Endothelial cell (in vitro differentiated cells): ENCODE measurements at regions not wholly inside any gene's neighbourhood (a gene's known extent, or its start where the extent isn't known, plus 50 kb on each side); places are given as distances from the start of the nearest gene placed in this dataset.

Experiments used
- DNase-seq: peaks from one replicate; pipeline ENCODE4 v3.0.0; 2021; ENCODE audit warnings: low spot score
- H3K27ac Mint-ChIP-seq: one replicate; pipeline ENCODE4 v1.8.0; 2021; ENCODE audit warnings: mixed read lengths, inconsistent platforms; ENCODE audit not compliant: unreplicated experiment
- H3K27me3 Mint-ChIP-seq: one replicate; pipeline ENCODE4 v1.8.0; 2021; ENCODE audit warnings: mild to moderate bottlenecking, moderate library complexity, mixed read lengths, inconsistent platforms; ENCODE audit not compliant: unreplicated experiment
- H3K36me3 Mint-ChIP-seq: one replicate; pipeline ENCODE4 v1.8.0; 2021; ENCODE audit warnings: mild to moderate bottlenecking, low read depth, mixed read lengths, inconsistent platforms; ENCODE audit not compliant: unreplicated experiment
- H3K4me1 Mint-ChIP-seq: one replicate; pipeline ENCODE4 v1.8.0; 2021; ENCODE audit warnings: mild to moderate bottlenecking, mixed read lengths, inconsistent platforms; ENCODE audit not compliant: unreplicated experiment
- H3K4me3 Mint-ChIP-seq: one replicate; pipeline ENCODE4 v1.8.0; 2021; ENCODE audit warnings: mild to moderate bottlenecking, mixed read lengths, inconsistent platforms; ENCODE audit not compliant: unreplicated experiment
- H3K9me3 Mint-ChIP-seq: one replicate; pipeline ENCODE4 v1.8.0; 2021; ENCODE audit warnings: mixed read lengths, inconsistent platforms; ENCODE audit not compliant: unreplicated experiment
- TF ChIP-seq, protein P1 (sequence below): fragments of 200-600 bp; sonication (generic); IDR thresholded peaks from one replicate; pipeline ENCODE4 v1.5.0; 2021; ENCODE audit warnings: antibody characterized with exemption; ENCODE audit not compliant: unreplicated experiment

GRCh38 chr12:97924122-97924521 lies 461.5 kb downstream of the RMST start:
- Mint-ChIP-seq H3K9me3 (no peaks in the 10 kb centered on the region), H3K27me3 (no peaks in the 10 kb centered on the region), H3K36me3 (no peaks in the 10 kb centered on the region), H3K4me3 (no peak overlapping the region), H3K4me1 (no peaks in the 10 kb centered on the region), H3K27ac (no peak overlapping the region)
- no peak for DNase-seq
- TF ChIP-seq, protein P1, sequence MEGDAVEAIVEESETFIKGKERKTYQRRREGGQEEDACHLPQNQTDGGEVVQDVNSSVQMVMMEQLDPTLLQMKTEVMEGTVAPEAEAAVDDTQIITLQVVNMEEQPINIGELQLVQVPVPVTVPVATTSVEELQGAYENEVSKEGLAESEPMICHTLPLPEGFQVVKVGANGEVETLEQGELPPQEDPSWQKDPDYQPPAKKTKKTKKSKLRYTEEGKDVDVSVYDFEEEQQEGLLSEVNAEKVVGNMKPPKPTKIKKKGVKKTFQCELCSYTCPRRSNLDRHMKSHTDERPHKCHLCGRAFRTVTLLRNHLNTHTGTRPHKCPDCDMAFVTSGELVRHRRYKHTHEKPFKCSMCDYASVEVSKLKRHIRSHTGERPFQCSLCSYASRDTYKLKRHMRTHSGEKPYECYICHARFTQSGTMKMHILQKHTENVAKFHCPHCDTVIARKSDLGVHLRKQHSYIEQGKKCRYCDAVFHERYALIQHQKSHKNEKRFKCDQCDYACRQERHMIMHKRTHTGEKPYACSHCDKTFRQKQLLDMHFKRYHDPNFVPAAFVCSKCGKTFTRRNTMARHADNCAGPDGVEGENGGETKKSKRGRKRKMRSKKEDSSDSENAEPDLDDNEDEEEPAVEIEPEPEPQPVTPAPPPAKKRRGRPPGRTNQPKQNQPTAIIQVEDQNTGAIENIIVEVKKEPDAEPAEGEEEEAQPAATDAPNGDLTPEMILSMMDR: no peak

DNA sequence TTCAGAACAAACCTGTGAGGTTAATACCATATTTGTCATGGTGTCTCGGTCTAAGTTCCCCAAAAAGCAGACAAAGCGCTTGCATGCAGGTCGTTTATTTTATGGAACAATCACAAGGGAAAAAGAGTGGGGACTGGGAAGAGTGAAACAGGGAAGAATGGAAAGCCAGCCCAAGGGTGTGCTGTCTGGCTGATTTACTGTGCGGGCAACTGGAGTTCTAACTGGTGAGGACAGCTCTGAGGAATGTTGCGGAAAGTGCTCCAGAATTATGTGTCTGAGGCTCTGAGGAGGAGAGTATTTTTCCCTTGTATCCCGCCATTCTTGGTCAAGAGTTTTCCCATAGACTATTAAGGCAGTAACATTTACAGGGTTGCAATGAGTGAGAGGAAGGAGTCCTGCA lies 465.4 kb downstream of the RMST start:
- no peak overlapping the region for H3K4me3 Mint-ChIP-seq
- no peaks in the 10 kb centered on the region for H3K4me1 Mint-ChIP-seq
- TF ChIP-seq, protein P1: no peak
- no peaks in the 10 kb centered on the region for H3K9me3 Mint-ChIP-seq
- H3K36me3 Mint-ChIP-seq: no peaks in the 10 kb centered on the region
- H3K27ac Mint-ChIP-seq: no peak overlapping the region
- DNase-seq: no peak
- no peaks in the 10 kb centered on the region for H3K27me3 Mint-ChIP-seq

- no peaks in the 10 kb centered on the region for H3K4me1 Mint-ChIP-seq
- no peaks in the 10 kb centered on the region for H3K27me3 Mint-ChIP-seq
- no peak overlapping the region for H3K4me3 Mint-ChIP-seq
- TF ChIP-seq, protein P1: no peak
- no peaks in the 10 kb centered on the region for H3K36me3 Mint-ChIP-seq
- H3K9me3 Mint-ChIP-seq: no peaks in the 10 kb centered on the region
- no peak overlapping the region for H3K27ac Mint-ChIP-seq
- DNase-seq: no peak
Measured at GRCh38 chr12:97936165-97936564, 473.6 kb downstream of the RMST start.

DNA sequence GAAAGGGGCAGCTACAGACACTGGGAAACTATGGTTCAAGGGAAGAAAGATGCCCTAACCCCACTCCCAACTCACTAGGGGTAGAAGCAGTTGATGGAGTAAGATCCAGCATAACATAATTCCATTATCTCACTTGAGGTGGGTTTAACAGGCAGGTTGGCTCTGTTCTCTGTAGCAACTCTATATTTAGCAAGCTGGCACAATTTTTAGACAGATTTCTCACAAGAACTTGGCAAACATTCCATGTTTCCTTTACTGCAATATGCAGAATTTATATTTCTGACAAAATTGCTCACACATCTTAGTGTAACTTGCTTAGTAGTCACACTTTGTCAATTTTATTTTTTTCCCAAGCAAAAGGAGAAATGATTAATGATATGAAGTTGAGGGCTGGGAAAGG lies 475.4 kb downstream of the RMST start:
- DNase-seq: no peak
- Mint-ChIP-seq H3K27ac (no peak overlapping the region), H3K4me3 (no peak overlapping the region), H3K9me3 (no peaks in the 10 kb centered on the region), H3K27me3 (no peaks in the 10 kb centered on the region), H3K4me1 (no peaks in the 10 kb centered on the region), H3K36me3 (no peaks in the 10 kb centered on the region)
- TF ChIP-seq, protein P1: no peak

DNA sequence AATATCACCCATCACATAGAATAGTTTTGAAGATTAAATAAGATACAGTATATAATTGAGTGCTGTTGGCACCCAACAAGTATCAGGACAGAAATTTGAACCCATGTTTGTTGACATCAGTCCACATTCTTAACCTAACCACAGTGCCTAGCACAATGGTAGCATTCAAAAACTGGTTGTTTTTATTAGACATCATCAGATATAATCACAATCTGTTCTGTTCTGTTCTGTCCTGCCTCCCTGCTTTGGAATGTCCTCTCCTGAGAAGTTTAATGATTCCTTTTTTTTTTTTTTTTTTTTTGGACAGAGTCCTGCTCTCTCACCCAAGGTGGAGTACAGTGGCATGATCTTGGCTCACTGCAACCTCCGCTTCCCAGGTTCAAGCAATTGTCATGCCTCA lies 476.6 kb downstream of the RMST start:
- H3K36me3 Mint-ChIP-seq: no peaks in the 10 kb centered on the region
- no peaks in the 10 kb centered on the region for H3K4me1 Mint-ChIP-seq
- TF ChIP-seq, protein P1: no peak
- H3K4me3 Mint-ChIP-seq: no peak overlapping the region
- no peaks in the 10 kb centered on the region for H3K27me3 Mint-ChIP-seq
- no peaks in the 10 kb centered on the region for H3K9me3 Mint-ChIP-seq
- DNase-seq: no peak
- no peak overlapping the region for H3K27ac Mint-ChIP-seq
